ENCODE measurements at regions not wholly inside any gene's neighbourhood (a gene's known extent, or its start where the extent isn't known, plus 50 kb on each side); places are given as distances from the start of the nearest gene placed in this dataset.

- TF ChIP-seq POLR2AphosphoS5 (IDR thresholded peaks at IDR 0.05) (no peak), CTCF (IDR thresholded peaks at IDR 0.05 in 8 of 11, conservative IDR thresholded peaks at IDR 0.05 in 3 of 11) (no peak), POLR2A (IDR thresholded peaks at IDR 0.05) (no peak)
Measured at GRCh38 chr12:31895449-31896150, 63.6 kb upstream of the RESF1 start.

Data from spleen (tissue), 7 donors.